ENCODE measurements at regions not wholly inside any gene's neighbourhood (a gene's known extent, or its start where the extent isn't known, plus 50 kb on each side); places are given as distances from the start of the nearest gene placed in this dataset.
A peak's percentile ranks its signal among the peaks of the same experiment; 100 is the strongest.

DNA sequence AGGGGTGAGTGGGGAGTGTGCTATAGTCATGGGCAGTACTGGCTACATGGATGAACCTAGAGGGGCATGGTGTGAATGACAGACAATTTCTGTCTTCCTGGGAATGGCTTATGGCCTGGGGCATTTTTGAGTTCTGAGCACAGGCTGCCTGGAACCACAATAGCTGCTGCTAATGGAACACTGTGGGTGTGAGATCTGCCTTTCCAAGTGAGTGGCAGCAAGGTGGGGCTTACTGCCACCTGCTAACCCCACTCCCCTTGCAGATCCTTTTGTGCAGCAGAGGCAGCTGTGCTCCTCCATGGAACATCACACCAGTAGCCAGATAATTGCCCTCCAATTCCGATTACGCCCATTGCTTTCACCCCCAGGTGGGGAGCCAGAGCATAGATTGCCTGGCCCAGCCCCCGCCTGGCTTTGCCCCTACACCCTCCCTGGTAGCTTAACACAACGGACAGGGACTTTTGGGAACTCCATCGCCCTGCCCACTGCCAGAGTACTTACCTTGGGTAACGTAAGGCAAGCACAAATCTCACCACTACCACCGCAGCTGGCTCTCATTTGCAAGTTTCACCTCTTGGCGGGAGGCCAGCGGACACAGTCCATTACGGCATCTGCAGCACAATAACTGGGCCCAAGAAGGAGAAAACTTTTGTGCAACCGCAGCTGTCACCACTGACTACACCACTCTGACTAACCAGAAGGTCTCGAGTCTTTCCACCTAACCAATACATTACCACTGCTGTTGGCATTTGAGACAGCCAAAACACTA is 421.2 kb upstream of the NWD2 start:
- no peaks in the 10 kb centered on the region for H3K9me3 ChIP-seq
- H3K4me3 ChIP-seq = no peak overlapping the region
- H3K36me3 ChIP-seq = no peaks in the 10 kb centered on the region
- no peak overlapping the region for H3K27ac ChIP-seq
- intact Hi-C loops (cut with DNase I) = no loop called here
- 83 to 89% (median 83%) methylated on average over 12 of the region's 12 CpGs for WGBS, 3 donors
- DNase-seq = peak in 2 of 5 donors; percentile 6 to 11
- no peak for TF ChIP-seq POLR2A (IDR thresholded peaks at IDR 0.05)
- TF ChIP-seq EP300 (IDR thresholded peaks at IDR 0.05) = no peak
- TF ChIP-seq, protein P1, sequence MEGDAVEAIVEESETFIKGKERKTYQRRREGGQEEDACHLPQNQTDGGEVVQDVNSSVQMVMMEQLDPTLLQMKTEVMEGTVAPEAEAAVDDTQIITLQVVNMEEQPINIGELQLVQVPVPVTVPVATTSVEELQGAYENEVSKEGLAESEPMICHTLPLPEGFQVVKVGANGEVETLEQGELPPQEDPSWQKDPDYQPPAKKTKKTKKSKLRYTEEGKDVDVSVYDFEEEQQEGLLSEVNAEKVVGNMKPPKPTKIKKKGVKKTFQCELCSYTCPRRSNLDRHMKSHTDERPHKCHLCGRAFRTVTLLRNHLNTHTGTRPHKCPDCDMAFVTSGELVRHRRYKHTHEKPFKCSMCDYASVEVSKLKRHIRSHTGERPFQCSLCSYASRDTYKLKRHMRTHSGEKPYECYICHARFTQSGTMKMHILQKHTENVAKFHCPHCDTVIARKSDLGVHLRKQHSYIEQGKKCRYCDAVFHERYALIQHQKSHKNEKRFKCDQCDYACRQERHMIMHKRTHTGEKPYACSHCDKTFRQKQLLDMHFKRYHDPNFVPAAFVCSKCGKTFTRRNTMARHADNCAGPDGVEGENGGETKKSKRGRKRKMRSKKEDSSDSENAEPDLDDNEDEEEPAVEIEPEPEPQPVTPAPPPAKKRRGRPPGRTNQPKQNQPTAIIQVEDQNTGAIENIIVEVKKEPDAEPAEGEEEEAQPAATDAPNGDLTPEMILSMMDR (IDR thresholded peaks at IDR 0.05) = no peak
- H3K27me3 ChIP-seq = no peaks in the 10 kb centered on the region
- H3K4me1 ChIP-seq (ENCODE audit: insufficient read depth) = no peaks in the 10 kb centered on the region

GRCh38 chr4:36824682-36825081 is 419.9 kb upstream of the NWD2 start:
- Histone ChIP-seq H3K36me3 (no peaks in the 10 kb centered on the region), H3K4me1 (ENCODE audit: insufficient read depth) (no peaks in the 10 kb centered on the region), H3K9me3 (no peaks in the 10 kb centered on the region), H3K27me3 (no peaks in the 10 kb centered on the region), H3K4me3 (no peak overlapping the region), H3K27ac (no peak overlapping the region)
- WGBS, 3 donors = 62 to 74% (median 65%) methylated on average over 3 of the region's 3 CpGs
- TF ChIP-seq POLR2A (IDR thresholded peaks at IDR 0.05) = no peak
- no peak for TF ChIP-seq EP300 (IDR thresholded peaks at IDR 0.05)
- TF ChIP-seq, protein P1 (IDR thresholded peaks at IDR 0.05) = no peak
- intact Hi-C loops (cut with DNase I) = no loop called here
- no peak for DNase-seq

- intact Hi-C loops (cut with DNase I) = no loop called here
- H3K27me3 ChIP-seq = no peaks in the 10 kb centered on the region
- no peak for TF ChIP-seq EP300 (IDR thresholded peaks at IDR 0.05)
- TF ChIP-seq, protein P1 (IDR thresholded peaks at IDR 0.05) = no peak
- TF ChIP-seq POLR2A (IDR thresholded peaks at IDR 0.05) = no peak
- H3K9me3 ChIP-seq = no peaks in the 10 kb centered on the region
- H3K27ac ChIP-seq = no peak overlapping the region
- no peak overlapping the region for H3K4me3 ChIP-seq
- WGBS, 3 donors = 64 to 74% (median 66%) methylated on average over 4 of the region's 4 CpGs
- no peaks in the 10 kb centered on the region for H3K36me3 ChIP-seq
- no peaks in the 10 kb centered on the region for H3K4me1 ChIP-seq (ENCODE audit: insufficient read depth)
- DNase-seq = no peak
Observed at GRCh38 chr4:36835246-36835645, 409.3 kb upstream of the NWD2 start.

DNA sequence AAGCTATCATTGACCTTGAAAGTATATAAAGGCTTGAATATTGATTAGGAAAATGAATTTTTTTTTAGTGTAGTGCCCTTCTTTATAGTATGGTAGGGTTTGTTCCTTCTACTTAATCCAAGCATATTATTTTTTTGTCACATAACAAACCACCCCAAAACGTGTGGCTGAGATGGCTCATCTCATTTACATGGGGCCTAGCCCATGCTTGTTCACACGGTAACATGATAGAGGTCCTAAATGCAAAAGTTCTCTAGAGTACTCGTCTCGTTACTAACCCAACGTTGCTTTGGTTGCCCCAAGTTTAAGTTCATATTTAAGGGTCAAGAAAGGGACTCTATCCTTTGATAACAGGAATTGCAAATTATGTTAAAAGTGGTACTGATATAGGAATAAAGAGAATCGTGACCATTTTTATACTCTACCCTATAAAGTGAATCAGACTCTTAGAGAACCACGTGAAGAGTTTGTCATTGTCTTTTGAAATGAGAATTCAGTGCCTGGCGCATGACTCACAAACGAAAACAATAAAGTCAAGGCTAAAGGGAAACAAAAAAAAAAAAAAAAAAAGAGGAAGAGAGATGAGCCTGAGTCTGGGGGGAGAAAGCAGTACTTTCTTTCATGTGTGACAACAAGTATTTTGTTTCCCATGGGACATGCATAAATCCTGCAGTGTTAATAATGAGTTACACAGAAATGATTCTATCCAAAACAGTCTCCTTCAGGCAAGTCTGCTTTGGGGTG is 402.8 kb upstream of the NWD2 start:
- DNase-seq = no peak
- H3K4me1 ChIP-seq (ENCODE audit: insufficient read depth) = no peaks in the 10 kb centered on the region
- H3K36me3 ChIP-seq = no peaks in the 10 kb centered on the region
- WGBS, 3 donors = 57 to 73% (median 61%) methylated on average over 9 of the region's 9 CpGs
- H3K9me3 ChIP-seq = no peaks in the 10 kb centered on the region
- H3K27me3 ChIP-seq = no peaks in the 10 kb centered on the region
- H3K27ac ChIP-seq = no peak overlapping the region
- TF ChIP-seq EP300 (IDR thresholded peaks at IDR 0.05) (no peak), POLR2A (IDR thresholded peaks at IDR 0.05) (no peak)
- TF ChIP-seq, protein P1 (IDR thresholded peaks at IDR 0.05) = no peak
- intact Hi-C loops (cut with DNase I) = no loop called here
- H3K4me3 ChIP-seq = no peak overlapping the region

Data from ovary (tissue), 7 donors.